DMS153 treated with DMSO at 0.1 percent for 48 hours (cell line): ENCODE measurements at regions not wholly inside any gene's neighbourhood (a gene's known extent, or its start where the extent isn't known, plus 50 kb on each side); places are given as distances from the start of the nearest gene placed in this dataset.
"Not testable (repeated sequence)": the region's sequence is repeated elsewhere in the genome, so short reads cannot be mapped to it uniquely, and the experiment has no call there.

ENCODE experiments used
- DNase-seq: peaks from one replicate; lab custom pipeline; 2025; ENCODE audit not compliant: unreplicated experiment; lab: John Stamatoyannopoulos, UW

DNA sequence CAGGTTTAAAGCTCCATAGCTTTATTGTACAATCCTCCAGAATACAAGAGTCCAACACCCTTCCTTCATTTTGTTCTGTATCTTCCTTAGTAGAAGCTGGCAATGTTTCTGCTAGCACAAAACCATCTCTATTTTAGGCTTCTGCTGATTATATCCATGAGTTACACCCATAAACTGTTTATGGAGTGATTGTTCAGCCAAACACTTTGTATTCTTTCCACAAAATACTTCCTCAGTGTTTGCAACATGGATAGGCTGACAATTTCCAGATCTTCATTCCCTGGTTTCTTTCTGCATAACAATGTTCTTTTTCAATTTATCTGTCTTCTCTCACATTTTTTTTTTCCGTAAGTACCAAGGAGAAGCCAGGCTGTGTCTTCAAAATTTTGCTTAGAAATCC lies 839.9 kb upstream of the CDH8 start:
- DNase-seq, result no peak

DNA sequence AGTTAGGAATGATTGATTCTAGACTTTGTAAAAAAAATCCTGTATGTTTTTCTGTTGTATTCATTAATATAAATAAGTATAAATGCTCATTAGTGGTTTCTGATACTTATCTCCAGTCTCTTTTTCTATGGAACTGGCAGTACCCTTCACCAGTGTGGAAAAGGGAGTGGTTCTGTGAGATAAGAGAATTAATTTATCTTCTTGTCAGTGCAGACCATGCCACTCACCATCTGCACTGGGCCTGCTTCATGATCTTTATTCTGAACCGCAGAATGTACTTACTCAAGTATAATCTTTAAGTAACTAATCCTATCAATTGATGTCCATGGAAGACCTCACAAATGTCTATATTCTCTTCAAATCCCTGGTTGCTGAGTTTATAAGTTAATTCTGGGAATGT lies 836.1 kb upstream of the CDH8 start:
- DNase-seq, result no peak

DNA sequence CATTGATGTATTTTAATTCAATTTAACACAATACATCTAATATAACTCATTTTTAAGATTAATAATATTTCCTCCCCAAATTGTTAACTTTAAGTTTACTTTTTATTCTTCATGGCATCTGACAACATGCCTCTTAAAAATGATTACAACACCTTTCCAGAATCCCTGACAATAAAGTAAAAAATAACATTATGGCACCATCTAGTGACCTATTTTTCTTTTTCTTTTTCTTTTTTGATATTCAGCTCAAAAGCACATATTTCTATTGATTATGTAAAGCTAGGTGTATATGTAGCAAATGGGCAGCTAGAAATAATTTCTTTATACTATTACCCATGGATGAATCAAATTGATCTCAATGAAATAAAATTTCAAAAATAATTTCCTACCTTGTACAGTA lies 834.3 kb upstream of the CDH8 start:
- DNase-seq, result no peak

DNA sequence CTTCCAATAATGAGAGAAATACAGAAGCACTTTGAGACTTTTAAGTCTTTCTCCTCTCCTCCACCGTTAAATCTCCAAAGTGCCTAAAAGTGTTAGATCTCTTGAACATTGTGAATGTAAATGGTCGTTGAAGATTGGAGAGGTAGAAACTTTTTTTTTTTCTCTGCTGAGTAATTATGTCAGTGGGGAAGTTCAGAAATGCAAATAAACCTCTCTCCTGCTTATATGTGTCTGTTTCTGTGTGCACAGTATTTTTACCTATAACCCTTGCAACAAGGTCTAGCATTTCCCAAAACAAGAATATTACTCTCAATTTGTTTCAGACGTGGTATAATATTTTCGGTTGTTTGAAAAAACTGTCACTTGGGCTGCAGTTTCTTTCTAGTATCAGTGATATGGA lies 833.6 kb upstream of the CDH8 start:
- DNase-seq, result no peak

DNA sequence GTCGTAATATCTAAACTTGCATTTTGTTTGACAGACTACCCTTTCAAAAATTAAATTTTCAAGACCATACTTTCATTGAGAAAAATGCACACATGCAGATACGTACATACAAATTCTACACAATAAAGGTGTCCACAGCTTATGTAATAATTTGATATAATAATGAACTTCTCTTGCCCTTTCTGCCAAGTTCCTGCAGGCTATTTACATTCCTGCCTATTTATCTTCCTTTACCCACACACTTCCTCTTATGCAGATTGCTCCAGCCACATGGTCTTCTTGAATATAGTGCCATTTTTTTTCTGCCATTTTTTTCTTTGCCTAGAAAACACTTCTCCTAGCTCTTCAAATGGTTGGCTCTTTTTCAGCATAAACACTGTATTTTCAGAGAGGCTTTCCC lies 826.9 kb upstream of the CDH8 start:
- no peak for DNase-seq

DNA sequence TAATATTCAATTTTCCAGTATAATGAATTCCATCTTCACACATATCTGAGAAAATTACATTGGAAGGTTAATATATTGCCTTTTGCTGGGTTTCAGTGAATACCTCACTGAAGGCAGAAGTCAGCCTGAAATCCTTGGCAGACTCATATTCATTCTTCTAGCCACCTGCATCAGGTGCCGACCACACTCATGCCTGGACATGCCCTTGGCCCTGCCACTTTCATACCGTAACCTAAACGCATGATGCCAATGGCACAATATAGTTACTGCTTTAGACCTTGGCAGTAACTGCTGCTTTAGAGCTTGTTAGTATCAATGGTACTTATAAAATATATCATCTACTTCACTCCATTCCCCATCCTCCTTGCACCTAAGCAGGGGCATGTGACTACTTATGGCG lies 817.6 kb upstream of the CDH8 start:
- no peak for DNase-seq

DNA sequence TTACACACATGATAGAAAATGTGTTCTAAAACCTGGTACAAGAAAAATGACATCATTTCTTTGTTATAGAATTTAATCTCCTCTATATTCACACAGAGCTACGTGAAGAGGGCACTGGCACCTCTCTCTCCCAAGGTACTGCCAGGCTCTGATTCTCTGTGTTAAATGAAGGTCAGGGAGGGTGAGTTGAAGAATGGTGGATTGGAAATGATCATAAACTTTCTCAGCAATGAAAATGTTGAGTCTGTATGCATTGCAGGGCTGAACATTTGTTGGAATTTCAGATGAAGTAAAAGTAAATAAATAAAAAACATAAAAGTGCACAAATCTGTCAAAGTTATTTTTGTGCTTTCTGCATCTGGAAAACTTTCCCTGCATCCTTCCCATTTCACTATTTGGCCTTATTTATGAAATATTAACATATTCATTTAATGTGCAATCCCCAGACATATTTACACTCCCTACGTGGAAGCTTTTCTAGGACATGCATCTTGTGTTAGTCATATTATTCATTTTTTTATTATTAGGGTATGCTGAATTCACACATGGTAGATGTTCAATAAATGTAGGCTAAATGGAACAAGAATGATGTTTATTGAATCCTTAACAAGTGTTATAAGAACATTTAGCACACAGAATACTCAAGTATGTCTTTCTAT lies 810.3 kb upstream of the CDH8 start:
- no peak for DNase-seq

DNA sequence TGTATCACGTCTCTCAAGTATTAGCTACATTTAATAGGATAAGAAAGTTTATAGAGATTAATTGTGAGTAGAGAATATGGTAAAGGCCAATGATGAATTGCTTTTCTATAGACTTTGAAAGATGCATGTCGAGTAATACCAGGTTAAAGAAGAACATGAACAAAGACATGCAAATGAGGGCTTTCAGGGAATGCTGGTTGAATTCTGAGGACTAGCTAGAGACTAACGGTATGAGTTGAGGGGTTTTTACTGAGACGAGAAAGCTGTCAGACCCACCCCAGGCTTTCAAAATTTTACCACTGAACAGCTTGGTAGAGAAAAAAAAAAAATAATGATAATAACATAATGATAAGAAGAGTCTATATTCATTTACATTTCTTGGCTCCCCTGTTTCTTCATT lies 796.0 kb upstream of the CDH8 start:
- no peak for DNase-seq

DNA sequence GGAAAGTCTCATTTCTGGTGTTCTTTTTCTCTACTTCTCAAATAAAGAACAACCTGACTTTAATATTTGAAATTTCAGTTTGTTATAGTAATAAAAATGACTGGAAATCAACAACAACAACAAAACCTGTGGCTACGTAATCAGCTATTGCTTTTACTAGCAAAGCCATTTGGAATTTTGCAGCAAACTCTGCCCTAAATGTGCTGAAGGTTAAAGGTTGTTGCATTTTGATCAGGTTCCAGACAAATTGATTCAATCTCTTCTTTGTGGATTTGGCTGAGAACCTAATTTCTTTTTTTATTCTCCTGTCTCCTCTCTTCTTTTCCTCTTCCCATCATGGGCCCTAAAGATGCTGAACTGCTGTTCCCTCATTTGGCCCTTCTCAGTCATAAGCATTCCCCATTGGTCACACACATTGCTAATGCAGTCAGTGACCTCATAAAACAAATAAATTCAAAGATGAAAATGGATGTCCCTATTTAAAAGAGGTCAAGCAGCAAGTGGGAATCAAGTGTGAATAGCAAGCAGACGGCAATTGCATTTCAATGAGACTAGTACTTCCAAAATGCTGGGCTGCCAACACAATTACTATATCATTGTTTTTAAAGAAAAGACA lies 795.1 kb upstream of the CDH8 start:
- DNase-seq, result no peak

DNA sequence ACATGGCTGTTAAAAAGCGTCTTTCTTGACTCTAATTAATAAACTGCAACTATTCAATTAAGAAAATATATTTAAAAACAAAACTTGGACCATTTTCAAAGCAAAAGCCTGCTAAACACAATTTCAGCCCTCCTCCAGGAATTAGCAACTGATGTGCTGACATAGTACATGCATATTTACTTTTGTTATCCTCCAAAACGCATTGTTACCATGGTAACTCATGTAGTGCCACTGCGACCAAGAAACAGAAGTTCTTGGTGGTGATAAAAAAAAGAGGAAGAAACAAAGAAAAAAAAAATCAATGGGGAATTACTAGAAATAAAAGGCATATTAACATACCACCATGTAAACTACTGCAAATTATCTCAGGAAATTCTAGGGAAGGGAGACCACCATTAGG lies 793.4 kb upstream of the CDH8 start:
- DNase-seq, result no peak

DNA sequence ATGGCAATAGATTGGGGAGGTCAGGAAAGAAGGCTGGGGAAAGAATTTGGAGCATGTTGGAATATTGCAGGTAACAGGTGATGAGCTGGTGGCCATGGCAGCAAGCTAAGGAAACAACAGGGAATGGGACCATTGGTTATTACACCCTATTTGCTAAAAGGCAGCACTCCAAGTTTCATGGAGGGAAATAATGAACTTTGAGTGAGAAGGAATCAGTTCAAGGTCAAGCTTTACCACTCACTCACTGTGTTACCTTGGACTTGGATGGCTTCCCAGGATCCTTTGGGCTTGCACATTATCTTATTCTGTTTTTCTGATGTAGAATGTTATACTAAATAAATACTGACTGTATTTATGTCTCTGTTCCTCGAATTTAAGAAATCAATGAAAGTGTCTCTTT lies 792.8 kb upstream of the CDH8 start:
- DNase-seq, result no peak

DNA sequence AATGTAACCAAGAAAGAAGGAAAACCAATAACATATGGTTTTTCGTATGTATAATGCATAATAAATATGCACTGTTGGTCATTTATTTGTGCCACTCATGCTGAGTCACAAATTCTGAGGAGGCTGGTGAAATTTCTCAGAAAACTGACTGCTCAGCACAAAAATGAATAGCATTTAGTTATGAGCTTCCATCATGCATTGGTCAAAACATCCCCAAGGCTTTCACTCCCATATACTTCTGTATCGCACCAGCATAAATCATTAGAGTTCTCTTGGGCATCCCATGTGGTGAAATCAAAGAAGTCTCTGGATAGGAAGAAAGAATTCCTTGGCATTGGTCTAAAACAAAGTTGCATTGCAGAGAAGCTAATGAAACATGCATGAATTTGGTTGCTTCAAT lies 785.6 kb upstream of the CDH8 start:
- DNase-seq, result no peak

DNA sequence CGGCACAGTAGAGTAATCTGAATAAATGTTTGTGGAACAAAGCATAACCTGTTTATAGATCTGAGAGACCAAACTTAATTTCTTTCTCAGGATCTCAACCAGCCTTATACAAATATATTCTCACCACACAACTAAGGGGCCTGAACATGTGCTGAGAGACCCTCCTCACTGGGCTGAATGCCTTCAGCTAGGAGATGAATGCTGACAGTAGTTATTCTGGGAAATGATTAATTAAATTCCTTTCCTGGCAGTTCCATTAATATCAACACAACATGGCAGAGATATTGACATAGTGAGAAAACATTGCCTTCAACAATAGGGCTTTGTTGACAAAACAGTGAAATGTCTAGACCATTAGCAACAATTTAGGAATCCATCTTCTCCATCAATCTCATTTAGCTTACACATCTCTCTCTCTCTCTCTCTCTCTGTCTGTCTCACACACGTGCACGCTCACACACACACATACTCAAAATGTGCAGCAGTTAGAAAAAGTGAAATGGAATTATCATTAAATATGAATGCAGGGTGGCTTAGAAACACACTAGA lies 780.8 kb upstream of the CDH8 start:
- no peak for DNase-seq

DNA sequence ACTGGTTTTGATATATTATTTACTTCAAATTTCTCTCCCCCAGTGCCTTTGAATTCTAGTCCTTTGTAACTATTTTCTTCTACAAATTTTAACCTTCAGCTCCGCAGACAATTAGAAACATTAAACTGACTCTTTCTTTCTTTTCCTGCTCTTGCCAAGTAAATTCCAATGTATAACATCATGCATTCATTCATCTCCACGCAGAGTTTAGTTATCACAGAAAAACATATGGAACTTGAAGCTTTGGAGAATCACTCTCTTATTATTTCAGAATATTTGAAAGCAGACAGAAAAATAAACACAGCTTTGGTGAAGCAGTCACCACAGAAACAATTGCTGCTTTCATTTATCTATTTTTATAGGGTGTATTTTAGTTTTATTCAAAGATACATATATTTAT lies 778.7 kb upstream of the CDH8 start:
- no peak for DNase-seq

DNA sequence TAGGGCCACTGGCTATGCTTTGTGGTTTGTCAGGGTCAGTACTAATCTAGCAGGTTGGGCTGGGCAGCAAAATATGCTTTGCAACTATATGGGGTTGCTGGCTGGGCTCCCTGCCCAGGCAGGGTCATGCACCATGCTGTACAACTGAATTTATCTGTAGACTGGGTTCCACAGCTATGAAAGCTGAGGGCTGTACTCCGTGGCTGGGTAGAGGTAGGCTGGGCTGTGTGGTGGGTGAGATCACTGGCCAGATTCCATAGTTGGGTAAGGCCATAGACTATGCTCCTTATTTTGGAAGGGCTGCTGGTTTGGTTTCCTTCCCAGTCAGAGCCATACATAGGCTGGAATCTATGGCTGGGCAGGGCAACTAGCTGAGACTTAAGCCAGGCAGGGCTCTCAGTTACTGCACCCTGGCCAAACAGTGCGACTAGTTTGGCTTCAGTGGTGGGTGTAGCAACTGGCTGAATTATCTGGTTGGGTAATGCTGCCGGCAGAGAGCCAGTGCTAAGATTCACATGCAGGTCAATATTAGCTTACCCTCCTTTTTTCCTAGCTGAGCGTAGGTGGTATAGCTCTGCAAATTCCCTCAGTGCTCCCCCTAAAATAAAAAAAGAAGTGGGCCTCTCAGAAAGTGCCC lies 769.1 kb upstream of the CDH8 start:
- DNase-seq, result no peak

DNA sequence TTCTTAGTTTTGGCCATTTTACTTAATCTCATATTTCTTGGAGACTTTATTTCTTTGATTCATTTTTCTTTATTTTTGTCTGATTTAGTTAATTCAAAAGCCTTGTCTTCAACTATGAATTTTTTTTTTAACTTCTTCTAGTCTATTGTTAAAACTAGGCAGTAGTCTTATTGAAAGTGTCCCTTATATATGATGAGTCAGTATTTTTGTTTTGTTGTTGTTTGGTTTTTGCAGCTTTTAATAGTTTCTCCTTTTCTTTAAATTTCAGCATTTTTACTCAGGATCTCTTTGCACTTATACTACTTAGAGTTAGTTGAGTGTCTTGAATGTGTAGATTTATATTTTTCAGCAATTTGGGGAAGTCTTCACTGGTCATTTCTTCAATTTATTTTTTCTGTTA lies 758.5 kb upstream of the CDH8 start:
- no peak for DNase-seq

DNA sequence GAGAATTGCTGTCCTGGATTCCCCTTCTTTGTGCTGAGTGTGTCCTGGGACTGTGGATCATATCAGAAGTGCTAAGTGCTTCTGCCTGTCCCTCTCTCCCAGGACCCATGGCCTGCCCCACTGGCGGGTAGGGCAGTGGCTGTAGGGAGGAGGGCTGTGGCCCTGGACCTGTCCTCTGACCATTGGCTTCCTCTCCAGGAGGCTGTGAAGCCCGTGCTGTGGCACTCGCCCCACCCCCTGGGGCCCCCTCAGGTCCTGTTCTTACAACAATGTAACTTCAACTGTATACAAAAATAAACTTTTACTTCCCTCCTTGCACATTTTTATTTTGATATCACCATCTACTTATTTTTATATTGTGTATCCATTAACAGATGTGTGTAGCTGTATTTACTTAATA lies 743.8 kb upstream of the CDH8 start:
- not testable (repeated sequence) for DNase-seq

DNA sequence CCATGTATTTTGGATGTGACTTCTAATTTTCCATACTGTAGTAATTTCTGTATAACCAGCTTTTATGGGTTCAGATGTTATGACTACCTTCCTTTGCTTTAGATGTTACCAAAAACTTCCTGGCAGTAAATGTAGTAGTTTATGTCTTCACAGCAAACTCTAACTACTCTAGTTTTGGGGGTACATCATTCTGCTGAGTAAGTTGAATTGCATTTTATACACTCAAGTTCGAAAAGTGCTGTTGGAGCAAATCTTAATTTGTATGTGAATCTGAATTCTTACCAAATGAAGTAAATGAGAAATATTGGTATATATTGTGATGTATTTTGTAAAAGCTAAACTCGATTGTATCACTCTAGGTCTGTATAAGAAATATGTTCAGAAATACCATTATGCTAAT lies 728.3 kb upstream of the CDH8 start:
- no peak for DNase-seq

DNA sequence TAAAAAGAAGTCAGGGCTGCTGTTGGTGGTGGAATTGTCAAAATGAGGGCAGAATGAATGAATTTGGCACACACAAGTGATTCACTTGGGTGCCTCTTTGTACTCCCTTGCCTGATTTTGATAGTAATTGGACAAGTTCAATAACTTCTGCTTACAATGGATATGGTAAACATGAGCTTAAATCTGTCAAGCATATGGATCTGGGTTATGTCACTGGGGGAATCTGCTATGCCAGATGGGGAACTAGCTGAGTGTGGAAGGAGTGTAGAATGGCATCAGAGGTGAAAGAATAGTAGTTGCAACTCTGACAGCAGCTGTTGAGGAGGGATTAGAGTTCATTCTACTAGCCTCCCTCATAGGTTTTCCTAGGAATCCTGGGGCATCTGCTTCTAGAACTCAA lies 724.2 kb upstream of the CDH8 start:
- no peak for DNase-seq

DNA sequence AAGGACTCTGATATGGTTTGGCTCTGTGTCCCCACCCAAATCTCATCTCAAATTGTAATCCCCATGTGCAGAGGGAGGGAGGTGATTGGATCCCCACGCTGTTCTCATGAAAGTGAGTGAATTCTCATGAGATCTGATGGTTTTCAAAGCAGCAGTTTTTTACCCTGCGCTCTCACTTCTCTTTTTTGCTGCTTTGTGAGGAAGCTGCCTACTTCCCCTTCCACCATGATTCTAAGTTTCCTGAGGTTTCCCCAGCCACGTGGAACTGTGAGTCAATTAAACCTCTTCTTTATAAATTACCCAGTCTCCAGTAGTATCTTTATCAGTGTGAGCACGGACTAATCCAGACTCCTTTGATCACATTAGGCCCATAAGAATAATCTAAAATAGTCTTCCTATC lies 719.7 kb upstream of the CDH8 start:
- DNase-seq, result no peak

DNA sequence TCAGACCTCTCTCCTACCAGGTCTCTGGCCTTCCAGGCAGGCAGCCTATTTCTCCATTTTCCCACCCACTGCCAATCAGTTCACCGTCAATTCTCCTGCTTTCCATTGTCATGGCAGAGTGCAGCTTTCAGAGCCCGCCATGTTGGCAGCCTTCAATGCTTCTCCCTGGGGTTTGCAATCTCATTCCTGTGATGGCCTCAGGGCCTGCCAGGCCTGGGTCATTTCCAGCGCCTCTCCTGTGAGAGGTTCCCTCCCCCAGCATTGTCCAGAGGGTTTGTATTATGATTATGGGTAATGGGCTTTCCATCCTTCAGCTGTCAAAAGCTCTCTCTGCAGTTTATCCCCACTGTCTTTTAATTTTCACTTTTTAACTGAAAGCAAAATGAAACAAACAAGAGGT lies 716.6 kb upstream of the CDH8 start:
- no peak for DNase-seq

DNA sequence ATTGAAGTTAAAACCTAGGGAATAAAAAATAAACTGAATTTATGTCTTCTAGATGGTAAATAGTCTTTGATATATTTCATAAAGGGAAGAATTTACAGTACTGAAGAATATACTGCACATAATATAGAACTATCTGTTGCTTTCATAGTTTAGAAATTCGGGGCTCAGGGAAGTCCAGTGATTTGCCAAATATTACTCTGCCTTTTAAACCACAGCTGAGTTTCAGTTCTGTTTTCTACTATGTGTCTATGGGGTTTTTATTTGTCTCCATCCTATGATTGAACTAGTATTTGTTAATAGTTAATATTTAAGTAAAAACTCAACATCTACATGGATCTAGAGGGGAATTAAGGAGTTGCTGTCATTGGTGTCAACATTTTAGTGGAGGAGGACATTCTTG lies 715.0 kb upstream of the CDH8 start:
- no peak for DNase-seq

DNA sequence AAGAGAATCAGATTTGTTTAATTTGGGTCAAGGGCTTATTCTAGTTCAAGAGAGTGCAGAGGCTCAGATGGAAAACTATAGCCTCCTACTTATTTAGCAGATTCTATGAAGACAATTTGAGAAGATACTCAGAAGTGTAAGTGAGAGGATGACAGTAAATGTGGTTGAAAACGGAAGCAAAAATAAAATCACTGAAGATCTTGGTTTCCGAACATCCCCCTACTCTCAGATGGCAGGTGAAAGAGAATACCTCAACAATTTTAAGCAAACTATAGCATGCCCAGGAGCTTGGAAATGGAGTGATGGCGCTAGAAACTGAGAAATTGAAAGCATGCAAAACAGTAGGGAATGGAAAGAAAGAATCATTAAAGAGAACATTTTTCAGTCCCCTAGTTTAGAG lies 705.5 kb upstream of the CDH8 start:
- DNase-seq, result no peak
